HEK293 (cell line): ENCODE measurements at regions not wholly inside any gene's neighbourhood (a gene's known extent, or its start where the extent isn't known, plus 50 kb on each side); places are given as distances from the start of the nearest gene placed in this dataset.

Experiments
- CTCF ChIA-PET: fragments of 350-600 bp; formaldehyde crosslinking; extraction: SDS; loops from one replicate; lab custom pipeline; 2021; ENCODE audit warnings: antibody characterized with exemption; lab: Yijun Ruan, JAX
- POLR2A ChIA-PET: fragments of 300-600 bp; formaldehyde crosslinking; extraction: SDS; loops from one replicate; lab custom pipeline; 2020; ENCODE audit warnings: antibody characterized with exemption, inconsistent platforms; lab: Yijun Ruan, JAX
- H3K27ac ChIP-seq: fragments of 200-500 bp; sonication (Bioruptor generic); 2 replicates; pipeline ENCODE4 v1.5.1; 2014; ENCODE audit warnings: low read depth, low read length, control low read depth, inconsistent platforms; ENCODE audit errors: extremely low read depth
- H3K36me3 ChIP-seq, 2 experiments: fragments of 200-500 bp in 1 of 2; sonication (Bioruptor generic) in 1 of 2; 1 replicate in 1 of 2; 2 replicates in 1 of 2; pipeline ENCODE4 v1.5.1; 2014 to 2017; ENCODE audit warnings: inconsistent platforms in 2 of 2, low read length in 2 of 2; ENCODE audit not compliant: control insufficient read depth in 2 of 2, insufficient read depth in 1 of 2
- H3K4me1 ChIP-seq: fragments of 200-500 bp; sonication (Bioruptor generic); 2 replicates; pipeline ENCODE4 v1.5.1; 2014; ENCODE audit warnings: mild to moderate bottlenecking, low read length, inconsistent platforms; ENCODE audit not compliant: control insufficient read depth, insufficient read depth
- H3K4me3 ChIP-seq: 2 replicates; pipeline ENCODE4 v1.5.1; 2011; ENCODE audit warnings: low read depth, mild to moderate bottlenecking, control low read depth, low read length, moderate library complexity
- H3K9me3 ChIP-seq: fragments of 200-500 bp; sonication (Bioruptor generic); 2 replicates; pipeline ENCODE4 v1.5.1; 2014; ENCODE audit warnings: low read depth, low read length, inconsistent platforms; ENCODE audit not compliant: control insufficient read depth, insufficient read depth
- FEZF1 ChIP-seq: fragments of 450-650 bp; formaldehyde crosslinking; IDR thresholded peaks from 2 replicates; pipeline ENCODE4 v1.5.1; 2016; ENCODE audit warnings: missing biosample characterization, missing genetic modification characterization
- GFI1B ChIP-seq: fragments of 450-650 bp; formaldehyde crosslinking; IDR thresholded peaks from 2 replicates; pipeline ENCODE4 v1.5.1; 2016; ENCODE audit warnings: missing biosample characterization, missing genetic modification characterization
- KLF16 ChIP-seq: fragments of 450-650 bp; formaldehyde crosslinking; IDR thresholded peaks from 2 replicates; pipeline ENCODE4 v1.5.1; 2017; ENCODE audit warnings: missing biosample characterization, missing genetic modification characterization
- KLF8 ChIP-seq: fragments of 450-650 bp; formaldehyde crosslinking; IDR thresholded peaks from 2 replicates; pipeline ENCODE4 v1.5.1; 2016; ENCODE audit warnings: missing biosample characterization, missing genetic modification characterization
- MEIS1 ChIP-seq: sonication (generic); formaldehyde crosslinking; IDR thresholded peaks from 2 replicates; pipeline ENCODE4 v1.8.1; 2022; ENCODE audit warnings: missing genetic modification reagents, mild to moderate bottlenecking, borderline replicate concordance
- SP3 ChIP-seq: fragments of 450-650 bp; formaldehyde crosslinking; IDR thresholded peaks from 2 replicates; pipeline ENCODE4 v1.5.1; 2016; ENCODE audit warnings: missing biosample characterization, missing genetic modification characterization
- TRIM28 ChIP-seq: IDR thresholded peaks from 2 replicates; pipeline ENCODE4 v1.6.1; 2011; ENCODE audit warnings: low read length, control low read depth, borderline replicate concordance
- WT1 ChIP-seq: fragments of 450-650 bp; formaldehyde crosslinking; IDR thresholded peaks from 2 replicates; pipeline ENCODE4 v1.5.1; 2016; ENCODE audit warnings: missing biosample characterization, missing genetic modification characterization
- ZNF138 ChIP-seq: fragments of 450-650 bp; formaldehyde crosslinking; IDR thresholded peaks from 2 replicates; pipeline ENCODE4 v1.5.1; 2016; ENCODE audit warnings: missing biosample characterization, missing genetic modification characterization, borderline replicate concordance
- ZNF157 ChIP-seq: fragments of 450-650 bp; formaldehyde crosslinking; IDR thresholded peaks from 2 replicates; pipeline ENCODE4 v1.5.1; 2016; ENCODE audit warnings: missing biosample characterization, missing genetic modification characterization
- ZNF175 ChIP-seq: fragments of 450-650 bp; formaldehyde crosslinking; IDR thresholded peaks from 2 replicates; pipeline ENCODE4 v1.5.1; 2016; ENCODE audit warnings: missing biosample characterization, missing genetic modification characterization
- ZNF324 ChIP-seq: fragments of 450-650 bp; formaldehyde crosslinking; IDR thresholded peaks from 2 replicates; pipeline ENCODE4 v1.5.1; 2016; ENCODE audit warnings: missing biosample characterization, missing genetic modification characterization
- ZNF426 ChIP-seq: fragments of 450-650 bp; formaldehyde crosslinking; IDR thresholded peaks from 2 replicates; pipeline ENCODE4 v1.5.1; 2017; ENCODE audit warnings: missing biosample characterization, missing genetic modification characterization, mild to moderate bottlenecking, inconsistent platforms, moderate library complexity
- ZNF560 ChIP-seq: fragments of 450-650 bp; formaldehyde crosslinking; IDR thresholded peaks from 2 replicates; pipeline ENCODE4 v1.5.1; 2017; ENCODE audit warnings: missing biosample characterization, missing genetic modification characterization, borderline replicate concordance
- ZNF768 ChIP-seq: fragments of 450-650 bp; formaldehyde crosslinking; IDR thresholded peaks from 2 replicates; pipeline ENCODE4 v1.5.1; 2018; ENCODE audit warnings: missing biosample characterization, mild to moderate bottlenecking, missing genetic modification characterization
- ZNF777 ChIP-seq: fragments of 450-650 bp; formaldehyde crosslinking; IDR thresholded peaks from 2 replicates; pipeline ENCODE4 v1.5.1; 2017; ENCODE audit warnings: missing biosample characterization, missing genetic modification characterization, borderline replicate concordance
- ZNF830 ChIP-seq: fragments of 450-650 bp; IDR thresholded peaks from 2 replicates; pipeline ENCODE4 v1.5.0; 2018; ENCODE audit warnings: missing biosample characterization, missing genetic modification characterization, low read depth, mild to moderate bottlenecking, moderate library complexity
- ZNF843 ChIP-seq: fragments of 450-650 bp; formaldehyde crosslinking; IDR thresholded peaks from 2 replicates; pipeline ENCODE4 v1.5.1; 2016; ENCODE audit warnings: missing biosample characterization, missing genetic modification characterization
- TF ChIP-seq, protein P1 (sequence below): fragments of 450-650 bp; formaldehyde crosslinking; IDR thresholded peaks from 2 replicates; pipeline ENCODE4 v1.5.1; 2016; ENCODE audit warnings: missing biosample characterization, missing genetic modification characterization
- TF ChIP-seq, protein P2 (sequence below): fragments of 450-650 bp; formaldehyde crosslinking; IDR thresholded peaks from 2 replicates; pipeline ENCODE4 v1.5.1; 2016; ENCODE audit warnings: missing biosample characterization, missing genetic modification characterization
- TF ChIP-seq, protein P3 (sequence below): fragments of 450-650 bp; formaldehyde crosslinking; IDR thresholded peaks from 2 replicates; pipeline ENCODE4 v1.5.1; 2017; ENCODE audit warnings: missing biosample characterization, missing genetic modification characterization

DNA sequence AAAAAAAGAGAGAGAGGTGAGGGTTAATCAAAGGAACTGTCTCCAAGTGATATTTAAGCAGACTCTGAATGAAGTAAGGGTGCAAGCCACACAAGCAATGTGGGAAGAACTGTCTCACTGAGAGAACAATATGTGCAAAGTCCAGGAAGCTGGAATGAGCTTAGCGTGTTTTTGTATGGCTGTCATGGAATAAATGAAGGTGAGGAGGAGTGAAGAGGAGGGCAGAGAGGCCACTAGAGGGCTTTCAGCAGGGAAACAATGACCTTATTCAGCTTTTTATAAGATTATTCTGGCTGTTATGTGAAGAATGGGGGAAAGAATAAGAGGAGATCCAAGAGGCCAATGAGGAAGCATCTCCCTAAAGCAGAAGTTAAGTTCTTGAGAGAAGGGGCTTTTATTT, 86.9 kb upstream of the COL8A1 start:
- no peak for TF ChIP-seq ZNF157
- TF ChIP-seq, protein P1, sequence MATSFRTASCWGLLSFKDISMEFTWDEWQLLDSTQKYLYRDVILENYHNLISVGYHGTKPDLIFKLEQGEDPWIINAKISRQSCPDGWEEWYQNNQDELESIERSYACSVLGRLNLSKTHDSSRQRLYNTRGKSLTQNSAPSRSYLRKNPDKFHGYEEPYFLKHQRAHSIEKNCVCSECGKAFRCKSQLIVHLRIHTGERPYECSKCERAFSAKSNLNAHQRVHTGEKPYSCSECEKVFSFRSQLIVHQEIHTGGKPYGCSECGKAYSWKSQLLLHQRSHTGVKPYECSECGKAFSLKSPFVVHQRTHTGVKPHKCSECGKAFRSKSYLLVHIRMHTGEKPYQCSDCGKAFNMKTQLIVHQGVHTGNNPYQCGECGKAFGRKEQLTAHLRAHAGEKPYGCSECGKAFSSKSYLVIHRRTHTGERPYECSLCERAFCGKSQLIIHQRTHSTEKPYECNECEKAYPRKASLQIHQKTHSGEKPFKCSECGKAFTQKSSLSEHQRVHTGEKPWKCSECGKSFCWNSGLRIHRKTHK (tag by site-specific recombination): no peak
- no peak for TF ChIP-seq ZNF777 (tag by site-specific recombination)
- no peak for TF ChIP-seq ZNF426 (tag by site-specific recombination)
- Histone ChIP-seq H3K36me3 (no peaks in the 10 kb centered on the region), H3K9me3 (no peaks in the 10 kb centered on the region), H3K4me1 (peaks cover 4% of the 10 kb centered on the region; the same call in 1 of the 2 replicates), H3K4me3 (no peak overlapping the region), H3K27ac (no peak overlapping the region)
- ChIA-PET POLR2A (no interaction called here), CTCF (interaction anchor here (0.8 to 0.9 kb wide), 3 partner anchors 12 to 202 kb away, joined by 3 to 4 read pairs (median 4); no protein-coding TSS in a partner anchor)

DNA sequence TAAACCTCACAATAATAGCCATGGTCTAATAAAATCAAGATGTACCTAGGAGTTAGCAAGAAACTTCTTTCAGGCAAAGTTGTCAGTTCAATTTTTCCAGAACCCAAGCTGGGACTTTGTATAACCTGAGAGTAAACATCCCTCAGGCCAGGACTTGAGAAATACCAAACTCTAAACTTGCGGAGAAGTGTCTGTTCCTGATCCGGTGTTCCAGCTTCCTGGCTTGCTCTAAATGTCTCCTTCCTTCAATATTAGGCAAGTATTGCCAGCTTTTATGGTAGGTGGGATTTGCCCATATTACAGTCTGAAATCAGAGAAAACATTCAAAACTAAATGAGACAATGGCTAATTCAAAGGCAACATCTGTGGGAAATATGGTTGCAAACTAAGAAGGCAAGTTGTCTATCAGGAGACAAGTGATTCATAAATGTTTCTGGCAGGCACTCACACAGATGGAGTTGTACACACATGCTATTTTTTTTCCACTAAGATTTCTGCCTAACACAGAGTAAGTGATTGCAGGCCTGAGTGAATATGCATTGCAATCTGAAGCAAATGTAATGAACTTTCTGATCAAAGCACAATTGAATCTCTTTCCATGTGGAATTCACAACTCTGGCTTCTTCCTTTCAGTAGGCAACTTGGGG, 88.3 kb upstream of the COL8A1 start:
- peaks cover 4% of the 10 kb centered on the region; the same call in 1 of the 2 replicates for H3K4me1 ChIP-seq
- ChIA-PET POLR2A (no interaction called here), CTCF (no interaction called here)
- H3K27ac ChIP-seq: no peak overlapping the region
- no peaks in the 10 kb centered on the region for H3K9me3 ChIP-seq
- H3K36me3 ChIP-seq: no peaks in the 10 kb centered on the region
- no peak for TF ChIP-seq ZNF830 (tag by site-specific recombination)
- no peak for TF ChIP-seq GFI1B
- no peak for TF ChIP-seq KLF8 (tag by site-specific recombination)
- no peak for TF ChIP-seq KLF16 (tag by site-specific recombination)
- TF ChIP-seq MEIS1: no peak
- no peak for TF ChIP-seq ZNF138 (tag by site-specific recombination)
- TF ChIP-seq WT1 (tag by site-specific recombination): no peak
- TF ChIP-seq SP3: no peak
- TF ChIP-seq ZNF560 (tag by site-specific recombination): no peak
- no peak for TF ChIP-seq ZNF768 (tag by site-specific recombination)
- no peak for TF ChIP-seq ZNF324 (tag by site-specific recombination)
- no peak for TF ChIP-seq ZNF175 (tag by site-specific recombination)
- TF ChIP-seq TRIM28: no peak
- TF ChIP-seq, protein P2, sequence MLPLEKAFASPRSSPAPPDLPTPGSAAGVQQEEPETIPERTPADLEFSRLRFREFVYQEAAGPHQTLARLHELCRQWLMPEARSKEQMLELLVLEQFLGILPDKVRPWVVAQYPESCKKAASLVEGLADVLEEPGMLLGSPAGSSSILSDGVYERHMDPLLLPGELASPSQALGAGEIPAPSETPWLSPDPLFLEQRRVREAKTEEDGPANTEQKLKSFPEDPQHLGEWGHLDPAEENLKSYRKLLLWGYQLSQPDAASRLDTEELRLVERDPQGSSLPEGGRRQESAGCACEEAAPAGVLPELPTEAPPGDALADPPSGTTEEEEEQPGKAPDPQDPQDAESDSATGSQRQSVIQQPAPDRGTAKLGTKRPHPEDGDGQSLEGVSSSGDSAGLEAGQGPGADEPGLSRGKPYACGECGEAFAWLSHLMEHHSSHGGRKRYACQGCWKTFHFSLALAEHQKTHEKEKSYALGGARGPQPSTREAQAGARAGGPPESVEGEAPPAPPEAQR (tag by site-specific recombination): no peak
- TF ChIP-seq FEZF1: no peak
- TF ChIP-seq, protein P3, sequence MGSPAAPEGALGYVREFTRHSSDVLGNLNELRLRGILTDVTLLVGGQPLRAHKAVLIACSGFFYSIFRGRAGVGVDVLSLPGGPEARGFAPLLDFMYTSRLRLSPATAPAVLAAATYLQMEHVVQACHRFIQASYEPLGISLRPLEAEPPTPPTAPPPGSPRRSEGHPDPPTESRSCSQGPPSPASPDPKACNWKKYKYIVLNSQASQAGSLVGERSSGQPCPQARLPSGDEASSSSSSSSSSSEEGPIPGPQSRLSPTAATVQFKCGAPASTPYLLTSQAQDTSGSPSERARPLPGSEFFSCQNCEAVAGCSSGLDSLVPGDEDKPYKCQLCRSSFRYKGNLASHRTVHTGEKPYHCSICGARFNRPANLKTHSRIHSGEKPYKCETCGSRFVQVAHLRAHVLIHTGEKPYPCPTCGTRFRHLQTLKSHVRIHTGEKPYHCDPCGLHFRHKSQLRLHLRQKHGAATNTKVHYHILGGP (tag by site-specific recombination): no peak
- no peak for TF ChIP-seq ZNF843 (tag by site-specific recombination)
- no peak overlapping the region for H3K4me3 ChIP-seq
